K562 (cell line): ENCODE measurements at regions not wholly inside any gene's neighbourhood (a gene's known extent, or its start where the extent isn't known, plus 50 kb on each side); places are given as distances from the start of the nearest gene placed in this dataset.

ENCODE experiments used
- ARHGAP35 ChIP-seq: fragments of 450-650 bp; IDR thresholded peaks from 2 replicates; pipeline ENCODE4 v1.6.1; 2018; ENCODE audit not compliant: partially characterized antibody
- CCNT2 ChIP-seq: IDR thresholded peaks from 2 replicates; pipeline ENCODE4 v1.6.1; 2011; ENCODE audit warnings: borderline replicate concordance, low read depth, mild to moderate bottlenecking, moderate library complexity, mixed read lengths, low read length; ENCODE audit not compliant: insufficient read length; ENCODE audit errors: extremely low read depth
- CHD2 ChIP-seq: IDR thresholded peaks from 2 replicates; pipeline ENCODE4 v1.6.1; 2011; ENCODE audit warnings: low read depth, low read length
- DNMT1 ChIP-seq: fragments of 450-650 bp; IDR thresholded peaks from 2 replicates; pipeline ENCODE4 v1.6.1; 2016; ENCODE audit warnings: antibody characterized with exemption, mild to moderate bottlenecking
- ELF1 ChIP-seq: fragments of 200-800 bp; sonication (Bioruptor generic); IDR thresholded peaks from 2 replicates; pipeline ENCODE4 v1.6.1; 2016; ENCODE audit warnings: missing genetic modification characterization, missing compliant biosample characterization
- ESRRB ChIP-seq: fragments of 250-450 bp; sonication (Bioruptor Pico); IDR thresholded peaks from 2 replicates; pipeline ENCODE4 v1.5.0; 2020; ENCODE audit warnings: mild to moderate bottlenecking, moderate library complexity, borderline replicate concordance
- FOXA1 ChIP-seq: fragments of 450-650 bp; IDR thresholded peaks from 2 replicates; pipeline ENCODE4 v1.6.1; 2016; ENCODE audit warnings: mild to moderate bottlenecking, borderline replicate concordance
- LEF1 ChIP-seq: fragments of 450-650 bp; IDR thresholded peaks from 2 replicates; pipeline ENCODE4 v1.6.1; 2016; ENCODE audit warnings: mild to moderate bottlenecking
- RAD21 ChIP-seq, 2 experiments: fragments of 250-450 bp in 1 of 2; fragments of 450-650 bp in 1 of 2; sonication (Bioruptor Pico) in 1 of 2; formaldehyde crosslinking in 1 of 2; IDR thresholded peaks in 1 of 2; conservative IDR thresholded peaks in 1 of 2; 2 replicates each; pipeline versions ENCODE4 v1.4.0 to v1.8.0; 2020 to 2022; ENCODE audit warnings: mild to moderate bottlenecking in 2 of 2, moderate library complexity in 1 of 2
- RBM17 ChIP-seq: fragments of 200-400 bp; formaldehyde crosslinking; IDR thresholded peaks from 2 replicates; pipeline ENCODE4 v1.6.1; 2017; ENCODE audit warnings: low read depth, mild to moderate bottlenecking, low read length, borderline replicate concordance
- SRSF9 ChIP-seq: fragments of 200-400 bp; formaldehyde crosslinking; IDR thresholded peaks from 2 replicates; pipeline ENCODE4 v1.6.1; 2017; ENCODE audit warnings: low read depth, low read length, borderline replicate concordance
- TCFL5 ChIP-seq: fragments of 250-450 bp; sonication (Bioruptor Pico); conservative IDR thresholded peaks from 2 replicates; pipeline ENCODE4 v1.6.1; 2021; ENCODE audit warnings: mild to moderate bottlenecking, moderate library complexity, matching md5 sums
- TRIM24 ChIP-seq, 2 experiments: fragments of 450-650 bp; IDR thresholded peaks; 2 replicates each; pipeline ENCODE4 v1.6.1; 2016
- ZNF57 ChIP-seq: fragments of 450-650 bp; formaldehyde crosslinking; IDR thresholded peaks from 2 replicates; pipeline ENCODE4 v1.4.0; 2020; ENCODE audit warnings: mild to moderate bottlenecking, moderate library complexity
- ZNF764 ChIP-seq: fragments of 250-450 bp; sonication (Bioruptor Pico); IDR thresholded peaks from 2 replicates; pipeline ENCODE4 v1.4.0; 2020; ENCODE audit warnings: low read depth, mild to moderate bottlenecking, moderate library complexity
- TF ChIP-seq, protein P1 (sequence below): fragments of 250-450 bp; sonication (Bioruptor Pico); IDR thresholded peaks from 2 replicates; pipeline ENCODE4 v1.8.0; 2022; ENCODE audit warnings: moderate library complexity, mild to moderate bottlenecking, inconsistent platforms
- TF ChIP-seq, protein P2 (sequence below), 2 experiments: fragments of 450-650 bp; formaldehyde crosslinking in 1 of 2; IDR thresholded peaks; 2 replicates each; pipeline versions ENCODE4 v1.4.0 to v1.6.1; 2014 to 2020; ENCODE audit warnings: mild to moderate bottlenecking in 2 of 2, borderline replicate concordance in 1 of 2, low read depth in 1 of 2

DNA sequence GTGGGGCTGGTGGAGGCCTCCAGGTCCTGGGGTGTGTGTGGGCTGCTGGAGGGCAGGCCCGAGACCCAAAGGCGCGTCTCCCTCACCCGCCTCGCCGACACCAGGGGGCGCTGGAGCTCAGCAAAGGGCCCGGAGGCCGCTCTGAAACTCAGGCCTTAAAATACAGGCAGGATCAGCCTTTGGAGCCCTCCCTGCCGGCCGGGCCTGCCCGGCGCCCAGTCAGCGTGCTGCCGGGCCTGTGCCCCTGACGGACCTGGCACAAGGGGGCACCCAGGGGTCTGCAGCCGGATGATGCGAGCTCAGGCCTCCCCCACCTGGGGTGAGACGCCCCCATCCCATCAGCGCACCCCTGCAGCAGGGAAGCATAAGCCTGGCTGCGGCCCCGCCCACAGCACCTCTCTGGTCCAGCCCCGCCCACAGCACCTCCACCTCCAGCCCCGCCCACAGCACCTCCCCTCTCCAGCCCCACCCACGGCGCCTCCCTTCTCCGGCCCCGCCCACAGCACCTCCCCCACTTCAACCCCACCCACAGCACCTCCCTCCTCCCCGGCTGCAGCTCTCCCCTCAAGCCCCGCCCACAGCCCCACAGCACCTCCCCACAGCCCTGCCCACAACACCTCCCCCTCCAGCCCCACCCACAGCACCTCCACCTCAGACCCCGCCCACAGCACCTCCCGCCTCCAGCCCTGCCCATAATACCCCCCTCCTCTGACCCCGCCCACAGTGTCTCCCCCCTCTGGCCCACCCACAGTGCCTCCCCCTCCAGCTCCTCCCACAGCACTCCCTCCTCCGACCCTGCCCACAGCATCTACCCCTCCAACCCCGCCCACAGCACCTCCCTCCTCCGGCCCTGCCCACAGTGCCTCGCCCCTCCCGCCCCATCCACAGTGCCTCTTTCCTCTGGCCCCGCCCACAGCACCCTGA lies 92.8 kb upstream of the OTOS start (continued):
- TF ChIP-seq ARHGAP35 (no peak), LEF1 (no peak), CHD2 (no peak), ESRRB (CRISPR knock-in tag) (no peak), CCNT2 (no peak), ZNF57 (CRISPR knock-in tag) (no peak), FOXA1 (no peak), DNMT1 (no peak), RBM17 (no peak), RAD21 (CRISPR knock-in tag; conservative IDR thresholded peaks at IDR 0.05 in 1 of 2, IDR thresholded peaks at IDR 0.05 in 1 of 2) (peak; percentile 73 to 85), TCFL5 (no peak), SRSF9 (no peak), TRIM24 (IDR thresholded peaks at IDR 0.05) (no peak), ZNF764 (CRISPR knock-in tag) (no peak), ELF1 (tag) (no peak)
- TF ChIP-seq, protein P1, sequence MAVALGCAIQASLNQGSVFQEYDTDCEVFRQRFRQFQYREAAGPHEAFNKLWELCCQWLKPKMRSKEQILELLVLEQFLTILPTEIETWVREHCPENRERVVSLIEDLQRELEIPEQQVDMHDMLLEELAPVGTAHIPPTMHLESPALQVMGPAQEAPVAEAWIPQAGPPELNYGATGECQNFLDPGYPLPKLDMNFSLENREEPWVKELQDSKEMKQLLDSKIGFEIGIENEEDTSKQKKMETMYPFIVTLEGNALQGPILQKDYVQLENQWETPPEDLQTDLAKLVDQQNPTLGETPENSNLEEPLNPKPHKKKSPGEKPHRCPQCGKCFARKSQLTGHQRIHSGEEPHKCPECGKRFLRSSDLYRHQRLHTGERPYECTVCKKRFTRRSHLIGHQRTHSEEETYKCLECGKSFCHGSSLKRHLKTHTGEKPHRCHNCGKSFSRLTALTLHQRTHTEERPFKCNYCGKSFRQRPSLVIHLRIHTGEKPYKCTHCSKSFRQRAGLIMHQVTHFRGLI (CRISPR knock-in tag): no peak
- TF ChIP-seq, protein P2, sequence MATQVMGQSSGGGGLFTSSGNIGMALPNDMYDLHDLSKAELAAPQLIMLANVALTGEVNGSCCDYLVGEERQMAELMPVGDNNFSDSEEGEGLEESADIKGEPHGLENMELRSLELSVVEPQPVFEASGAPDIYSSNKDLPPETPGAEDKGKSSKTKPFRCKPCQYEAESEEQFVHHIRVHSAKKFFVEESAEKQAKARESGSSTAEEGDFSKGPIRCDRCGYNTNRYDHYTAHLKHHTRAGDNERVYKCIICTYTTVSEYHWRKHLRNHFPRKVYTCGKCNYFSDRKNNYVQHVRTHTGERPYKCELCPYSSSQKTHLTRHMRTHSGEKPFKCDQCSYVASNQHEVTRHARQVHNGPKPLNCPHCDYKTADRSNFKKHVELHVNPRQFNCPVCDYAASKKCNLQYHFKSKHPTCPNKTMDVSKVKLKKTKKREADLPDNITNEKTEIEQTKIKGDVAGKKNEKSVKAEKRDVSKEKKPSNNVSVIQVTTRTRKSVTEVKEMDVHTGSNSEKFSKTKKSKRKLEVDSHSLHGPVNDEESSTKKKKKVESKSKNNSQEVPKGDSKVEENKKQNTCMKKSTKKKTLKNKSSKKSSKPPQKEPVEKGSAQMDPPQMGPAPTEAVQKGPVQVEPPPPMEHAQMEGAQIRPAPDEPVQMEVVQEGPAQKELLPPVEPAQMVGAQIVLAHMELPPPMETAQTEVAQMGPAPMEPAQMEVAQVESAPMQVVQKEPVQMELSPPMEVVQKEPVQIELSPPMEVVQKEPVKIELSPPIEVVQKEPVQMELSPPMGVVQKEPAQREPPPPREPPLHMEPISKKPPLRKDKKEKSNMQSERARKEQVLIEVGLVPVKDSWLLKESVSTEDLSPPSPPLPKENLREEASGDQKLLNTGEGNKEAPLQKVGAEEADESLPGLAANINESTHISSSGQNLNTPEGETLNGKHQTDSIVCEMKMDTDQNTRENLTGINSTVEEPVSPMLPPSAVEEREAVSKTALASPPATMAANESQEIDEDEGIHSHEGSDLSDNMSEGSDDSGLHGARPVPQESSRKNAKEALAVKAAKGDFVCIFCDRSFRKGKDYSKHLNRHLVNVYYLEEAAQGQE (IDR thresholded peaks at IDR 0.05; ENCODE audit: borderline replicate concordance): peak; percentile 87
- TF ChIP-seq, protein P2 (CRISPR knock-in tag; IDR thresholded peaks at IDR 0.05; ENCODE audit: low read depth): no peak
